ENCODE measurements at regions not wholly inside any gene's neighbourhood (a gene's known extent, or its start where the extent isn't known, plus 50 kb on each side); places are given as distances from the start of the nearest gene placed in this dataset.

DNA sequence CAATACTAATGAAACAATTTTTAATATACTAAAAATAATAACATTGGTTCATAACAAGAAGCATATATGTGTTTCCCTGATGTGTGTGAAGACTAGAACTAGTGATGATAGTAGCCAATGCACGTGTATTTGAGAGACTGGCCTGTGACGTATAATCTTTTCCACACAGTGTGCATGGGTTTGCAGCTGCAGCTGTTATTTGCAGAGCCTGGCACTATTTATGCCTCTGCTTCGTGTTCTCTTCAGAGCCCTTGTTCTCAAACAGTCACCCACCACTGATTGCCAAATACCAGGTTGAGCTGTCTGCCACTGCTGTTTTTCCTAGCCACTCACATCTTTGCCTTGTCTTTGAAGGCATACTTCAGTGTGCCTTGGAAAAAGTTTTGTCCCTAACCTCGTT lies 531.7 kb downstream of the ETV1 start:
- no peak for TF ChIP-seq CTCF (IDR thresholded peaks at IDR 0.05; ENCODE audit: low read depth, low read length)
- no peak for TF ChIP-seq EZH2phosphoT487 (IDR thresholded peaks at IDR 0.05; ENCODE audit: low read depth)

All from OCI-LY3 (cell line).